ENCODE measurements at regions not wholly inside any gene's neighbourhood (a gene's known extent, or its start where the extent isn't known, plus 50 kb on each side); places are given as distances from the start of the nearest gene placed in this dataset.

- DNase-seq, result no peak
These were observed 484.5 kb downstream of the NR2F1-AS1 start for GRCh38 chr5:93096561-93096960.

- peak; percentile 30 for DNase-seq
These were observed 488.5 kb downstream of the NR2F1-AS1 start for GRCh38 chr5:93092349-93093105.

GRCh38 chr5:93090698-93091097, 490.3 kb downstream of the NR2F1-AS1 start:
- DNase-seq, result no peak

- peak; percentile 58 for DNase-seq
These were observed 492.2 kb downstream of the NR2F1-AS1 start for GRCh38 chr5:93088592-93089389.

GRCh38 chr5:93087326-93087725, 493.7 kb downstream of the NR2F1-AS1 start:
- no peak for DNase-seq

- DNase-seq, result no peak
These were observed 498.0 kb downstream of the NR2F1-AS1 start for GRCh38 chr5:93082981-93083380.

GRCh38 chr5:93079046-93079445, 502.0 kb downstream of the NR2F1-AS1 start:
- no peak for DNase-seq

- peak; percentile 77 for DNase-seq
These were observed 502.7 kb downstream of the NR2F1-AS1 start for GRCh38 chr5:93078082-93079038.

GRCh38 chr5:93076566-93076965, 504.5 kb downstream of the NR2F1-AS1 start:
- no peak for DNase-seq

- DNase-seq, result no peak
These were observed 504.9 kb downstream of the NR2F1-AS1 start for GRCh38 chr5:93076096-93076495.

- no peak for DNase-seq
These were observed 507.5 kb downstream of the NR2F1-AS1 start for GRCh38 chr5:93073547-93073946.

GRCh38 chr5:93072831-93073459, 508.1 kb downstream of the NR2F1-AS1 start:
- DNase-seq, result no peak

- DNase-seq, result no peak
These were observed 509.3 kb downstream of the NR2F1-AS1 start for GRCh38 chr5:93071710-93072109.

- DNase-seq, result no peak
These were observed 510.1 kb downstream of the NR2F1-AS1 start for GRCh38 chr5:93070938-93071337.

- no peak for DNase-seq
These were observed 511.7 kb downstream of the NR2F1-AS1 start for GRCh38 chr5:93069276-93069675.

- DNase-seq, result no peak
These were observed 518.5 kb downstream of the NR2F1-AS1 start for GRCh38 chr5:93062548-93062947.

GRCh38 chr5:93058309-93058708, 522.7 kb downstream of the NR2F1-AS1 start:
- DNase-seq, result no peak

GRCh38 chr5:93057311-93057710, 523.7 kb downstream of the NR2F1-AS1 start:
- no peak for DNase-seq

GRCh38 chr5:93055971-93056370, 525.0 kb downstream of the NR2F1-AS1 start:
- no peak for DNase-seq

- DNase-seq, result no peak
These were observed 525.5 kb downstream of the NR2F1-AS1 start for GRCh38 chr5:93055561-93055960.

- no peak for DNase-seq
These were observed 526.4 kb downstream of the NR2F1-AS1 start for GRCh38 chr5:93054424-93055163.

GRCh38 chr5:93053825-93054224, 527.2 kb downstream of the NR2F1-AS1 start:
- no peak for DNase-seq

Data from eye (tissue), 1 donor.